GM21515 (cell line): ENCODE measurements at regions not wholly inside any gene's neighbourhood (a gene's known extent, or its start where the extent isn't known, plus 50 kb on each side); places are given as distances from the start of the nearest gene placed in this dataset.

Experiments
- ATAC-seq: cut with Tn5 transposase; IDR thresholded peaks from one replicate; pipeline ENCODE4 v1.9.1; 2021; ENCODE audit not compliant: unreplicated experiment

- no peak for ATAC-seq
These were observed 69.7 kb downstream of the PSMB1 start for GRCh38 chr6:170483413-170483812.

GRCh38 chr6:170480050-170480692, 72.9 kb downstream of the PSMB1 start:
- no peak for ATAC-seq

GRCh38 chr6:170476360-170476759, 76.7 kb downstream of the PSMB1 start:
- ATAC-seq = peak; percentile 86

GRCh38 chr6:170475118-170475517, 78.0 kb downstream of the PSMB1 start:
- ATAC-seq = no peak

- ATAC-seq = no peak
These were observed 79.3 kb downstream of the PSMB1 start for GRCh38 chr6:170473801-170474200.

GRCh38 chr6:170473301-170473717, 79.8 kb downstream of the PSMB1 start:
- ATAC-seq = no peak

- no peak for ATAC-seq
These were observed 81.6 kb downstream of the PSMB1 start for GRCh38 chr6:170471491-170471890.

- no peak for ATAC-seq
These were observed 82.4 kb downstream of the PSMB1 start for GRCh38 chr6:170470734-170471133.

GRCh38 chr6:170464524-170464979, 88.6 kb downstream of the PSMB1 start:
- ATAC-seq = no peak

- no peak for ATAC-seq
These were observed 89.0 kb downstream of the PSMB1 start for GRCh38 chr6:170464080-170464479.

GRCh38 chr6:170463101-170463721, 89.9 kb downstream of the PSMB1 start:
- ATAC-seq = no peak

GRCh38 chr6:170462366-170463020, 90.6 kb downstream of the PSMB1 start:
- ATAC-seq = no peak

GRCh38 chr6:170461556-170462365, 91.3 kb downstream of the PSMB1 start:
- no peak for ATAC-seq

GRCh38 chr6:170461111-170461510, 92.0 kb downstream of the PSMB1 start:
- ATAC-seq = no peak

GRCh38 chr6:170460641-170461040, 92.5 kb downstream of the PSMB1 start:
- ATAC-seq = no peak

- ATAC-seq = peak; percentile 91
These were observed 93.7 kb downstream of the PSMB1 start for GRCh38 chr6:170459451-170459850.

- no peak for ATAC-seq
These were observed 96.0 kb downstream of the PSMB1 start for GRCh38 chr6:170456886-170457698.
